PFSK-1 (cell line): ENCODE measurements at regions not wholly inside any gene's neighbourhood (a gene's known extent, or its start where the extent isn't known, plus 50 kb on each side); places are given as distances from the start of the nearest gene placed in this dataset.
A peak's percentile ranks its signal among the peaks of the same experiment; 100 is the strongest.

Source experiments
- FOXP2 ChIP-seq: optimal IDR thresholded peaks from 2 replicates; pipeline ENCODE3; 2011; ENCODE audit warnings: borderline replicate concordance, control low read depth, inconsistent platforms; ENCODE audit not compliant: insufficient read depth; ENCODE audit errors: extremely low read length, extremely low read depth
- POLR2AphosphoS5 ChIP-seq: IDR thresholded peaks from 2 replicates; pipeline ENCODE4 v1.6.1; 2012; ENCODE audit warnings: low read depth, mild to moderate bottlenecking, control low read depth, low read length, moderate library complexity
- SIN3A ChIP-seq: IDR thresholded peaks from 2 replicates; pipeline ENCODE4 v1.6.1; 2012; ENCODE audit warnings: mild to moderate bottlenecking, low read length, moderate library complexity, borderline replicate concordance; ENCODE audit not compliant: insufficient read depth
- TAF1 ChIP-seq: IDR thresholded peaks from 2 replicates; pipeline ENCODE4 v1.6.1; 2012; ENCODE audit warnings: low read length, control low read depth, borderline replicate concordance; ENCODE audit not compliant: insufficient read depth
- TF ChIP-seq, protein P1 (sequence below), 2 experiments: IDR thresholded peaks; 2 replicates each; pipeline versions ENCODE4 v1.6.1 to v1.8.0; 2011 to 2012; ENCODE audit warnings: low read depth in 2 of 2, low read length in 2 of 2, control low read depth in 1 of 2, inconsistent platforms in 1 of 2, mild to moderate bottlenecking in 1 of 2, moderate library complexity in 1 of 2; ENCODE audit not compliant: insufficient read depth in 1 of 2

DNA sequence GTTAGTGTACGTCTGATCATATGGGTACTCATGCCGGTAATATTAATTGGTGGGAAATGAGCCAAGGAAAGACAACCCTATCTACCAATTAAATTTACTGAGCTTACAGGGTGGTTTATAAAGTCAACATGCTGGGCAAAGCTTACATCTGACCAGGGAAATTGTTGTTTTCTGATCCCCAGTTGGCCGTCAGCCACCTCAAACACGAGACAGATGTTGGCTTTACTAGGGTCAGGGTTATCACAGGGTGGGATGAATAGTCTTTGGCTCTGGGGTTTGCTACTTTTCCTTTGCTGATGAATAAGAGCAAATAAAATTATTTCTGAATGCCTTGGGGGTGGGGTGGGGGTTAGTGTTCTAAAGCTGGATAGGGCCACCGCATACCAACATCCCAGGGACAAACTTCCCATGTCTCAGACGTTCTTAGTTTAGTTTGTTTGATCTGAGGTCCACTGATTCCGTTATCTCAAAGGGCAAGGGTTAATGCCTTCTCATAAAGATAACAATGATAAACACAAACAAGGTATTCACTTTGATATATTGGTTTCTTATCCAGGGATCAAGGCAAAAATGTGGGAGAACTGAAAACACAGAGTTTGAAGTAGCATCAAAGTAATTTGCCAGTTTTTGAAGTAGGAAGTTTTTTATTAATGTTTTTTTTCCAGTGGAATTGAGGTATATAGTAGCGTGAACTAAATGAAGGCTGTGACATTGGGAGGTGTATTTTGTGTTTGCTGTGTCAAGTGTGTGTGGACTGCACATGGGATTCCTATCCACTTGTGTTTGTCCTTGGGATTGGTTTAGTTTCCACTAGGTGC, 109.1 kb upstream of the RPS23 start:
- TF ChIP-seq TAF1 (peak; percentile 19; the same call in 1 of the 2 replicates), SIN3A (peak; percentile 87; the same call in 1 of the 2 replicates), FOXP2 (peak; percentile 58), POLR2AphosphoS5 (peak; percentile 59; the same call in 1 of the 2 replicates)
- TF ChIP-seq, protein P1, sequence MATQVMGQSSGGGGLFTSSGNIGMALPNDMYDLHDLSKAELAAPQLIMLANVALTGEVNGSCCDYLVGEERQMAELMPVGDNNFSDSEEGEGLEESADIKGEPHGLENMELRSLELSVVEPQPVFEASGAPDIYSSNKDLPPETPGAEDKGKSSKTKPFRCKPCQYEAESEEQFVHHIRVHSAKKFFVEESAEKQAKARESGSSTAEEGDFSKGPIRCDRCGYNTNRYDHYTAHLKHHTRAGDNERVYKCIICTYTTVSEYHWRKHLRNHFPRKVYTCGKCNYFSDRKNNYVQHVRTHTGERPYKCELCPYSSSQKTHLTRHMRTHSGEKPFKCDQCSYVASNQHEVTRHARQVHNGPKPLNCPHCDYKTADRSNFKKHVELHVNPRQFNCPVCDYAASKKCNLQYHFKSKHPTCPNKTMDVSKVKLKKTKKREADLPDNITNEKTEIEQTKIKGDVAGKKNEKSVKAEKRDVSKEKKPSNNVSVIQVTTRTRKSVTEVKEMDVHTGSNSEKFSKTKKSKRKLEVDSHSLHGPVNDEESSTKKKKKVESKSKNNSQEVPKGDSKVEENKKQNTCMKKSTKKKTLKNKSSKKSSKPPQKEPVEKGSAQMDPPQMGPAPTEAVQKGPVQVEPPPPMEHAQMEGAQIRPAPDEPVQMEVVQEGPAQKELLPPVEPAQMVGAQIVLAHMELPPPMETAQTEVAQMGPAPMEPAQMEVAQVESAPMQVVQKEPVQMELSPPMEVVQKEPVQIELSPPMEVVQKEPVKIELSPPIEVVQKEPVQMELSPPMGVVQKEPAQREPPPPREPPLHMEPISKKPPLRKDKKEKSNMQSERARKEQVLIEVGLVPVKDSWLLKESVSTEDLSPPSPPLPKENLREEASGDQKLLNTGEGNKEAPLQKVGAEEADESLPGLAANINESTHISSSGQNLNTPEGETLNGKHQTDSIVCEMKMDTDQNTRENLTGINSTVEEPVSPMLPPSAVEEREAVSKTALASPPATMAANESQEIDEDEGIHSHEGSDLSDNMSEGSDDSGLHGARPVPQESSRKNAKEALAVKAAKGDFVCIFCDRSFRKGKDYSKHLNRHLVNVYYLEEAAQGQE (IDR thresholded peaks at IDR 0.05; ENCODE audit: insufficient read depth in 1 of 2, low read depth in 2 of 2, low read length in 2 of 2), result peak in 1 of 2 experiments; percentile 69; a peak in 1 of 4 replicates

DNA sequence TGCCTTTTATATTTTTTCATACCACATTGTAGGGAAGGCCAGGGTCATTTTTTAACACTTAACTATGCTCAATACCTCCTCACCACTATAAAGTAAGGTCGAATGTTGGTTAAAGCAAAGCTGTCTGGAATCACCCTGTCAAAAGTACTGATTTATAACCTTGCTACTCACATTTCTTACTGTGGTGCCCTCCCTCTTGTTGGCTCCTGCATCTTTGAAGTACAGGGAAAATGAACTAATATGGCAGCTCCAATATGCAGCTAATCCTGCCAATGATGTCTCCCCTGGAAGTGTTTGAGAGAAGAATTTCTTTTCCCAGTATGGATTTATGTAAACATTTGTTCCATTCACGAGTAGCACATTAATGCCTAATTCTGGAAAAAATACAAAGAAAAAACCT, 108.4 kb upstream of the RPS23 start:
- TF ChIP-seq, protein P1 (IDR thresholded peaks at IDR 0.05; ENCODE audit: insufficient read depth in 1 of 2, low read depth in 2 of 2, low read length in 2 of 2), result no peak
- TF ChIP-seq POLR2AphosphoS5, result no peak

DNA sequence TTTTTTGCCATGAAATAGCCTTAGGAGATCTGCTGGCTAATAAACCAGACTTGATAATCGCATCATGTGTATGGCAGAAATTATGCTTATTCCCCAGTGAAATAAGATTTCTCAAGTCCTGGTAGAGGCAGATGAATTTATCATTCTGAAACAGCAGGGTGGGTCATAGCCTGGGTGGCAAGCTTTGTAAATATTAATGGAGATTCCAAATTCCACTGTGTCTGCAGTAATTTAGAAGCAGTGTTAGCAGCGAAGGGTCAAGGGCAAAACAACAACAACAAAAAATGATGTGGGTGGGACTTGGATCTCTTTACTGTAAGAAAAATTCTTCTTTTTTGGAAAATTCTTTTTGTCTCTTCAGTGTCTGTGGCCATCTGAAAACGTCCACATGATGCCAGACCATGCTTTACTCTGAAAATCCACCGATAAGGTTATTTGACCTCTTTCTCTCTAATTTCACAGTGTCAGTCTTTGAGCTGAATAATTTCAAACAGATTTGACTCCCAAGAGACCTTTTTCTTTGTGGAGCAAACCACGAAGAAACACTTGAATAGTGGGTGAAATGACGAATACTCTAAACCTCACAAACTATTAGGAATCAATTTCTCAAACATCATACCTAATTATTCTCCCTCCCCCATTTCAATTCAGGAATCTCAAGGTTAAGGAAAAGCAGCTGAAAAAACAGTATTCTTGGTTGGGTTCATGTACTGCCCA, 106.0 kb upstream of the RPS23 start:
- TF ChIP-seq POLR2AphosphoS5 (no peak), FOXP2 (no peak), SIN3A (no peak), TAF1 (no peak)
- TF ChIP-seq, protein P1 (IDR thresholded peaks at IDR 0.05; ENCODE audit: insufficient read depth in 1 of 2, low read depth in 2 of 2, low read length in 2 of 2), result no peak

DNA sequence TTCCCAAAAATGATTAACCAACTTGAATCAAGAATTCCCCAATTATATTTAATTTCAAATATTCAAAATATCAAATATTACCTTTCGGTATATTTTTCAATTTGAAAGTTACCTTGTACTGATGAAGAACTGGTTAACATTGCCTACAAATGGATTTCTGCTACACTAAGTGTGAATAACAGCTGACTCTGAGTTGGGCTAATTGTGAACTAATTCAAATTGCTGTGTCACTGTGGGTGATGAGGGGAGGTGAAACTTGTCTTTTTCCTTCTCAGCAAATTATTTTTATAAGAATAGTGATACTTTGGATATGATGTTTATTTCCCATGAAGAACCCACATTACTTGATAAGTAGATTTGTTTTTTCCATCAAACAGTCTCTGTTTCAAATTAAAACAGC, 103.4 kb upstream of the RPS23 start:
- no peak for TF ChIP-seq SIN3A
- no peak for TF ChIP-seq TAF1
- TF ChIP-seq POLR2AphosphoS5, result no peak

DNA sequence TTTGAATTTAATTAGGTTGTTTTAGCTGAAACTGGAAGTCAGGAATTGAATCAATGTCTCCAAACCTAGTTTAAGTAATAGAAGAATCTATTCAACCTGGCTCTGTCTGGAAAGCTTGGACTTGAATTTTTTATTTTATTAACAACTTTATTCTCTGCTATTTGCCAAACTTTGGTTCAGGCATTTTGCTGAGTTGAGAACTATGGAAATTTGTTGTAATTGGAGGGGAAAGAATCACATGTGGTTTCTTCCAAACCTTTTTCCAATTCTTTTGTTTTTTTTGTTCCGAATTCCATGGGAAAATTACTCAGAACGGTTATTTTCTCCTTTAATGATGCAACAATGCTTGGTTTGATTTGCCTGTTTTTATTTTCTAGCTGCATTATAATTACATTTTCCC, 98.2 kb upstream of the RPS23 start:
- TF ChIP-seq, protein P1 (IDR thresholded peaks at IDR 0.05; ENCODE audit: insufficient read depth in 1 of 2, low read depth in 2 of 2, low read length in 2 of 2), result no peak
- TF ChIP-seq POLR2AphosphoS5, result no peak
- TF ChIP-seq FOXP2, result no peak
- no peak for TF ChIP-seq TAF1
- TF ChIP-seq SIN3A, result no peak
